HG02642 (cell line): ENCODE measurements at regions not wholly inside any gene's neighbourhood (a gene's known extent, or its start where the extent isn't known, plus 50 kb on each side); places are given as distances from the start of the nearest gene placed in this dataset.
"Not testable (repeated sequence)": the region's sequence is repeated elsewhere in the genome, so short reads cannot be mapped to it uniquely, and the experiment has no call there.

Experiments used
- ATAC-seq: cut with Tn5 transposase; IDR thresholded peaks from one replicate; pipeline ENCODE4 v1.9.1; 2021; ENCODE audit warnings: mild to moderate bottlenecking; ENCODE audit not compliant: unreplicated experiment, poor library complexity

GRCh38 chr5:57938174-57938557 lies 455.6 kb upstream of the ACTBL2 start:
- ATAC-seq, result no peak

DNA sequence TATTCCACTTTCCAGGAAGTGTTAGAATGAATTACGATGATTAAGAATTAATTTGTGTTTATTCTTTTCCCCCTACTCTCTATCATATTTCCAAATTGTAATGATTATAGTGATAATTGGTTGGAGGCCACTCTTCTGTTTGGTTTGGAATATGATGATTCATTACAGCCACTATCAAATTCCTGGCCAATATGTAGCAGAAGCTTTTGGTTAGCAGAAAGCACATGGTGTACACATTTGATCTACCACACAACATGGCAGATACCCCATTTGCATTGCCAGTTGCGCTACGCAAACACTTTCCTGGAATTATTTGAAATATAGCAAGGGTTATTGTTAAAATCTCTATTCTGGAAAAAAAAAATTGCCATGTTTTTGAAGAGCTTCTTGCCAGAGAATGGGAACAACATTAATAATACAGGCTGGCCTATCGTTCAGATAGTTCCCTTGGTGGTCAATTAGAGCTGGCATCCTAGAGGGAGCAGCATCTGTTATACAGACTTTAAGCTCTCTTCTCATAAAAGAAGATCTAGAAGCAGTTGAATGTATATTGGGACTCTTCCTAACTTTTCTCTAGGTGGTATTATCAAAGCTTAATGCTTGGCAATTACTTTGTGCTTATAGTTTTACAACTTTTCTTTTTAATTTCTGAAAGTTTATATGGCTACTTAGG lies 455.0 kb upstream of the ACTBL2 start:
- ATAC-seq, result no peak

- no peak for ATAC-seq
These were observed 454.4 kb upstream of the ACTBL2 start for GRCh38 chr5:57937025-57937424.

GRCh38 chr5:57932761-57933160 lies 450.1 kb upstream of the ACTBL2 start:
- ATAC-seq, result no peak

- no peak for ATAC-seq
These were observed 449.2 kb upstream of the ACTBL2 start for GRCh38 chr5:57931807-57932206.

GRCh38 chr5:57931352-57931751 lies 448.7 kb upstream of the ACTBL2 start:
- ATAC-seq, result no peak

GRCh38 chr5:57929271-57929670 lies 446.7 kb upstream of the ACTBL2 start:
- ATAC-seq, result no peak

DNA sequence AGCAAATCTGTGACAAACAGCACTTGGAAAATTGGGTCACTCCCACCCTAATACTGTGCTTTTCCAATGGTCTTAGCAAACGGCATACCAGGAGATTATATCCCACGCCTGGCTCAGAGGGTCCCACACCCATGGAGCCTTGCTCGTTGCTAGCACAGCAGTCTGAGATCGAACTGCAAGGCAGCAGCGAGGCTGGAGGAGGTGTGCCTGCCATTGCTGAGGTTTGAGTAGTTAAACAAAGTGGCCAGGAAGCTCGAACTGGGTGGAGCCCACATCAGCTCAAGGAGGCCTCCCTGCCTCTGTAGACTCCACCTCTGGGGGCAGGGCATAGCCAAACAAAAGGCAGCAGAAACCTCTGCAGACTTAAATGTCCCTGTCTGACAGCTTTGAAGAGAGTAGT lies 440.5 kb upstream of the ACTBL2 start:
- not testable (repeated sequence) for ATAC-seq

- no peak for ATAC-seq
These were observed 434.4 kb upstream of the ACTBL2 start for GRCh38 chr5:57917004-57917403.

GRCh38 chr5:57915536-57915935 lies 432.9 kb upstream of the ACTBL2 start:
- no peak for ATAC-seq

- no peak for ATAC-seq
These were observed 428.8 kb upstream of the ACTBL2 start for GRCh38 chr5:57911438-57911837.

DNA sequence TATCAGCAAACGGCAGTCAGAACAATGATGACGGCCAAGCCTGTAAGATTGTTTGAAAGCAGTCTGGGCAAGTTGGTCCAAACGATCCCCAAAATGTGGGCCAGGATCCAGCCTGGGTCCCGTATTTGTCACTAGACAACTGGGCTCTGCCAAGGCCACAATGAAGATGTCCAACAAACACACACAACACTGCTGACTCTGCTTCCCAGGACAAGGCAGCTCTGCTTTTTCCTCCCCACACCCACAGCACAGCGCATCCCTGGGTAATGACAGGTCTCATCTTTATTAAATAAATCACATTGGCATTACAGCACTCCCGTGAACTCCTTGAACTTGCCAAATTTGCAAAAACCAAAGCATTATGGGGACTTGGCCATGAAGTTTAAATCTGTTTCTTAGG lies 424.1 kb upstream of the ACTBL2 start:
- ATAC-seq, result no peak

DNA sequence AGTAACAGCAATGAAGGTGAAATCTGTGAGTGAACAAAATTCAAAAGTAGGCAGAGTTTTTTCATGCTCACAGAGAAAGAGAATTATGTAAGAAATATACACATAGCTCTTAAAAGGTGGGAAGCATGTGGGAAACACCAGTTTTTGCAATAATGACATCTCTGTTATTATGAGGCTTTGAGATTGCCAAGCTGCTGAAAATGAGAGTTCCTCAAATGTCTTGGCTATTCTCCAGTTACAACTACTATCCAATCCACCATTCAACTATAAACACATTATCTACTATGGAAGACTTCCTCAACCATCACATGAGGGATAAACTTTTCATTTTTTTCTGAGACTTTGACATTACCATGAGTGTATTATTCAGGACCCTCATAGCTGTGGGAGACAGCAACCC lies 420.8 kb upstream of the ACTBL2 start:
- no peak for ATAC-seq

- no peak for ATAC-seq
These were observed 419.5 kb upstream of the ACTBL2 start for GRCh38 chr5:57902095-57902494.

- no peak for ATAC-seq
These were observed 417.9 kb upstream of the ACTBL2 start for GRCh38 chr5:57900381-57900944.

- no peak for ATAC-seq
These were observed 414.0 kb upstream of the ACTBL2 start for GRCh38 chr5:57896576-57896975.

DNA sequence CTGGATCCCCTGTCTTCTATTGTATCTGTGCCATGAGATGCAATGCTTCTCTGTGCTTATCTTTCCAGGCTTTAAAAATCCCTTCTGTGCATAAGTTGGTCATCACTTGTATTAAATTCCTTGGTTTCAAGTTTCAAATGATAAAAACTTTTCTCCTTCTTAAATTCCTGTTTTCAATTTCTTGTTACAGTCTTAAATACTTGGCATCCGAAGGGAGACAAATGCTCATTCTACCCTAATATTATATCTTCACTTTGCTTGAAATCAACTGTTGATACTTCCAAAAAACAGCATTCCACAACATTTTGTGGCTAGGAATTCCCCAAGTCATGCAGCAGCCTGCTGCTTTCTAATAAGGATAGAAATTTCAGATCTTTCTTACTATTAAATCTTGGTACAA lies 413.2 kb upstream of the ACTBL2 start:
- ATAC-seq, result no peak

GRCh38 chr5:57893926-57894325 lies 411.3 kb upstream of the ACTBL2 start:
- no peak for ATAC-seq

- no peak for ATAC-seq
These were observed 408.8 kb upstream of the ACTBL2 start for GRCh38 chr5:57891443-57891842.

DNA sequence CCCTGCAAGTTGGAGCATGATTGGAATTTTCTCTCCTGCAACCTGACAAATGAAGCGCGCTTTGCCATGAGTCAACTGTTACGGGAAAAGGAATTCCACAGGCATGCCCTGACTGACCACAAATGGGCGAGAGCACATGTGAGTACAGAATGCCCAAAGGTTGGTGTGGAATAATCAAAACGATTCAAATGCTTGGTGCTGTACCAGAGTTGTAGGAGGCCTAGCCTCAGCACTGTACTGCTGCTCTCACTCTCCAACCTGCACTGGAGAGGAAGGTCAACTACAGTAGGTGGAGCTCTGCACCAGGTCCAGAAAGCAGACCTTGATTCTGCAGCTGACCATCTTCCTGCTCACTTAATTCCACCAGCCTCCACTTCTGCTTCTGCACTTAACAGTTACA lies 406.9 kb upstream of the ACTBL2 start:
- ATAC-seq, result no peak

DNA sequence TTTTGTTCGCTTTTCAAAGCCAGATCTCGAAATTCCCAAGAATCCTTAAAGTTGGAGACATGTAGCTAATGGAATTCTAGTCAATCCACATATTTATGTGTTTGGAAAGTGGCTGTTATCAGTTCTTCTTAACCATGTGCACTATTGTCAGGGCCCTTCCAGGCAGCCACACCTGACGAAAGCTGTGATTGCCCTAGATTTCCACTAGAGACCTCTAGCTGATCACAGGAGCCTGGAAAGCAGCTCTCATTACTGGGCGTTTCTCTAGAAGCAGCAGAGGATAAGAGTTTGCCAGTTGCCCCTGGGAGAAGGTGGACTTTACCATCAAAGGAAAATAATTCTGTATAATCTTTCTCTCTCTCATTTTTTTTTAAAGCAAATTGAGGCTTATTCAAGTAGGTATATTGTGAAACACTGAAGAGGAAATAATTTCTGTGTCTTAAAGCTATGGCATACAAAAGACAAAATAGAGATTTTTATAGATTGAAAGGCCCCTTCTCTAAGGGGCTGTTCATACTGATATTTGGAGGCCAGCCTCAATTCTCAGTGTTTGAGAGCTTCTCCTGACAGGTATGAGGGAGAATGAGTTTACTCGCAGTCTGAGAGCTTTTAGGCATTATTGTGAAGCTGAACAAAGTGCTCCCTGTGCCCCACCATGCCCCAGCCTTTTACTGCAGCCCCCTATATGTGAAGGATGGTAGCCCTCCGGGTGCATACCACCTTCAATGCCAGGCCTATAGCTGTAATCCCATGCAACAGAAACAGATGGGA lies 405.4 kb upstream of the ACTBL2 start:
- no peak for ATAC-seq
